22Rv1 (cell line): ENCODE measurements at regions not wholly inside any gene's neighbourhood (a gene's known extent, or its start where the extent isn't known, plus 50 kb on each side); places are given as distances from the start of the nearest gene placed in this dataset.

Experiments
- H3K27ac ChIP-seq: fragments of 450-650 bp; 2 replicates; pipeline ENCODE4 v1.5.1; 2017
- CTCF ChIP-seq: fragments of 450-650 bp; IDR thresholded peaks from 2 replicates; pipeline ENCODE4 v1.5.1; 2017; ENCODE audit warnings: mild to moderate bottlenecking
- ZFX ChIP-seq: fragments of 450-650 bp; IDR thresholded peaks from 2 replicates; pipeline ENCODE4 v1.6.1; 2017; ENCODE audit warnings: antibody characterized with exemption, borderline replicate concordance

GRCh38 chr2:142782942-142783443, 94.5 kb upstream of the KYNU start:
- no peak overlapping the region for H3K27ac ChIP-seq
- TF ChIP-seq ZFX (no peak), CTCF (no peak)

GRCh38 chr2:142781146-142781545, 96.3 kb upstream of the KYNU start:
- TF ChIP-seq ZFX (no peak), CTCF (no peak)
- no peak overlapping the region for H3K27ac ChIP-seq

GRCh38 chr2:142778289-142778688, 99.2 kb upstream of the KYNU start:
- TF ChIP-seq CTCF (no peak), ZFX (no peak)
- H3K27ac ChIP-seq = no peak overlapping the region

- TF ChIP-seq CTCF (no peak), ZFX (no peak)
Measured at GRCh38 chr2:142777742-142778141, 99.7 kb upstream of the KYNU start.

GRCh38 chr2:142769761-142770160, 107.7 kb upstream of the KYNU start:
- H3K27ac ChIP-seq = no peak overlapping the region
- no peak for TF ChIP-seq CTCF
- no peak for TF ChIP-seq ZFX

More at GRCh38 chr2:142777742-142778141, 99.7 kb upstream of the KYNU start:
- H3K27ac ChIP-seq = no peak overlapping the region

GRCh38 chr2:142767847-142768246, 109.6 kb upstream of the KYNU start:
- H3K27ac ChIP-seq = no peak overlapping the region
- TF ChIP-seq ZFX = no peak
- no peak for TF ChIP-seq CTCF

- no peak overlapping the region for H3K27ac ChIP-seq
- TF ChIP-seq ZFX (no peak), CTCF (no peak)
Measured at GRCh38 chr2:142758973-142759372, 118.5 kb upstream of the KYNU start.
